IMR-90 (cell line): ENCODE measurements at regions not wholly inside any gene's neighbourhood (a gene's known extent, or its start where the extent isn't known, plus 50 kb on each side); places are given as distances from the start of the nearest gene placed in this dataset.

Source experiments
- ATAC-seq: fragments of 200-7000 bp; cut with Tn5 transposase; 2 replicates; pipeline ENCODE4 v1.9.1; 2020; ENCODE audit warnings: low read depth, mild to moderate bottlenecking, moderate library complexity
- BruUV-seq: library from RNA; stranded (reverse); fragments of 400-500 nt; replicated peaks from 2 replicates; lab custom pipeline; 2021; lab: Mats Ljungman, UMichigan
- CTCF ChIA-PET: fragments of 300-600 bp; formaldehyde crosslinking; extraction: SDS; loops from one replicate; lab custom pipeline; 2021; ENCODE audit warnings: antibody characterized with exemption; lab: Yijun Ruan, JAX
- POLR2A ChIA-PET: fragments of 300-600 bp; sonication (Branson Sonifier 250); formaldehyde crosslinking; loops from one replicate; lab custom pipeline; 2022; ENCODE audit warnings: antibody characterized with exemption; ENCODE audit not compliant: unreplicated experiment; lab: Charles Lee
- DNase-seq: peaks from one replicate; pipeline ENCODE4 v3.0.0; 2013
- H2AFZ ChIP-seq: replicated peaks from 2 replicates; pipeline ENCODE3; 2013; ENCODE audit warnings: low read length, mild to moderate bottlenecking; ENCODE audit not compliant: poor library complexity
- H2AK5ac ChIP-seq: 2 replicates; pipeline ENCODE4 v1.6.1; 2013; ENCODE audit warnings: low read depth, low read length, inconsistent platforms
- H2AK9ac ChIP-seq: replicated peaks from 2 replicates; pipeline ENCODE3; 2013; ENCODE audit warnings: mild to moderate bottlenecking, low read depth, low read length, moderate library complexity; ENCODE audit not compliant: poor library complexity
- H2BK120ac ChIP-seq: 2 replicates; pipeline ENCODE4 v1.6.1; 2013; ENCODE audit warnings: low read depth, low read length, inconsistent platforms
- H2BK15ac ChIP-seq: 3 replicates; pipeline ENCODE4 v1.6.1; 2013; ENCODE audit warnings: low read depth, low read length, inconsistent platforms
- H2BK20ac ChIP-seq: 2 replicates; pipeline ENCODE4 v1.6.1; 2013; ENCODE audit warnings: low read depth, mild to moderate bottlenecking, inconsistent platforms, low read length, moderate library complexity
- H2BK5ac ChIP-seq: 2 replicates; pipeline ENCODE4 v1.6.1; 2013; ENCODE audit warnings: mild to moderate bottlenecking, low read depth, low read length, inconsistent platforms; ENCODE audit not compliant: poor library complexity, severe bottlenecking
- H3K14ac ChIP-seq: replicated peaks from 2 replicates; pipeline ENCODE4 v1.6.1; 2013; ENCODE audit warnings: low read depth, low read length, inconsistent platforms
- H3K18ac ChIP-seq: 2 replicates; pipeline ENCODE4 v1.6.1; 2013; ENCODE audit warnings: low read depth, low read length, control low read depth
- H3K23ac ChIP-seq: 2 replicates; pipeline ENCODE4 v1.6.1; 2013; ENCODE audit warnings: low read depth, low read length, inconsistent platforms
- H3K27ac ChIP-seq: 2 replicates; pipeline ENCODE4 v1.5.1; 2013; ENCODE audit warnings: mild to moderate bottlenecking, control low read depth, low read length; ENCODE audit not compliant: insufficient read depth
- H3K27me3 ChIP-seq: 2 replicates; pipeline ENCODE4 v1.6.1; 2013; ENCODE audit warnings: low read length; ENCODE audit not compliant: control insufficient read depth, insufficient read depth
- H3K36me3 ChIP-seq: 2 replicates; pipeline ENCODE4 v1.6.1; 2013; ENCODE audit warnings: low read length, mixed read lengths; ENCODE audit not compliant: control insufficient read depth, insufficient read depth
- H3K4ac ChIP-seq: 2 replicates; pipeline ENCODE4 v1.6.1; 2013; ENCODE audit warnings: low read depth, low read length, inconsistent platforms
- H3K4me1 ChIP-seq: 2 replicates; pipeline ENCODE4 v1.6.1; 2013; ENCODE audit warnings: low read length, mixed read lengths; ENCODE audit not compliant: control insufficient read depth, insufficient read depth
- H3K4me2 ChIP-seq: 2 replicates; pipeline ENCODE4 v1.6.1; 2013; ENCODE audit warnings: low read depth, mild to moderate bottlenecking, control low read depth, low read length, moderate library complexity
- H3K4me3 ChIP-seq: 2 replicates; pipeline ENCODE4 v1.5.1; 2013; ENCODE audit warnings: low read depth, mild to moderate bottlenecking, control low read depth, low read length, moderate library complexity; ENCODE audit not compliant: insufficient read depth
- H3K56ac ChIP-seq: 2 replicates; pipeline ENCODE4 v1.6.1; 2013; ENCODE audit warnings: low read length, inconsistent platforms; ENCODE audit not compliant: insufficient read depth; ENCODE audit errors: extremely low read depth
- H3K79me1 ChIP-seq, 2 experiments: 2 replicates each; pipeline ENCODE4 v1.6.1; 2013; ENCODE audit warnings: low read length in 2 of 2, inconsistent platforms in 1 of 2, low read depth in 1 of 2
- H3K9ac ChIP-seq: 2 replicates; pipeline ENCODE4 v1.6.1; 2013; ENCODE audit warnings: low read depth, low read length, control low read depth
- H3K9me1 ChIP-seq: 2 replicates; pipeline ENCODE4 v1.6.1; 2013; ENCODE audit warnings: low read length, inconsistent platforms; ENCODE audit not compliant: insufficient read depth
- H3K9me3 ChIP-seq: 2 replicates; pipeline ENCODE4 v1.6.1; 2013; ENCODE audit warnings: low read length; ENCODE audit not compliant: control insufficient read depth, insufficient read depth
- H4K20me1 ChIP-seq: 2 replicates; pipeline ENCODE4 v1.6.1; 2013; ENCODE audit warnings: low read length, inconsistent platforms; ENCODE audit not compliant: insufficient read depth
- H4K5ac ChIP-seq: 2 replicates; pipeline ENCODE4 v1.6.1; 2013; ENCODE audit warnings: mild to moderate bottlenecking, low read depth, low read length, control low read depth
- H4K8ac ChIP-seq, 2 experiments: 2 replicates each; pipeline ENCODE4 v1.6.1; 2013; ENCODE audit warnings: low read depth in 2 of 2, low read length in 2 of 2, control low read depth in 1 of 2, inconsistent platforms in 1 of 2
- H4K91ac ChIP-seq: 2 replicates; pipeline ENCODE4 v1.6.1; 2013; ENCODE audit warnings: low read depth, low read length, inconsistent platforms; ENCODE audit not compliant: insufficient read depth
- BHLHE40 ChIP-seq: fragments of 150-350 bp; IDR thresholded peaks from 2 replicates; pipeline ENCODE4 v1.6.1; 2016; ENCODE audit warnings: mild to moderate bottlenecking, low read depth, low read length
- CEBPB ChIP-seq: IDR thresholded peaks from 2 replicates; pipeline ENCODE4 v1.6.1; 2012; ENCODE audit warnings: low read depth, low read length, improper control_type of control experiment
- CTCF ChIP-seq: conservative IDR thresholded peaks from 2 replicates; pipeline ENCODE4 v1.5.1; 2012; ENCODE audit warnings: mild to moderate bottlenecking, low read depth, low read length, improper control_type of control experiment
- MXI1 ChIP-seq: IDR thresholded peaks from 2 replicates; pipeline ENCODE4 v1.6.1; 2012; ENCODE audit warnings: low read depth, mild to moderate bottlenecking, low read length, moderate library complexity, borderline replicate concordance
- POLR2A ChIP-seq: IDR thresholded peaks from 2 replicates; pipeline ENCODE4 v1.6.1; 2012; ENCODE audit warnings: mild to moderate bottlenecking, low read depth, low read length
- RCOR1 ChIP-seq: IDR thresholded peaks from 2 replicates; pipeline ENCODE4 v1.6.1; 2012; ENCODE audit warnings: mild to moderate bottlenecking, low read length, improper control_type of control experiment; ENCODE audit not compliant: insufficient replicate concordance
- RFX5 ChIP-seq: IDR thresholded peaks from 2 replicates; pipeline ENCODE4 v1.8.0; 2012; ENCODE audit warnings: low read depth, mild to moderate bottlenecking, low read length, moderate library complexity
- SMC3 ChIP-seq: fragments of 150-350 bp; IDR thresholded peaks from 2 replicates; pipeline ENCODE4 v1.6.1; 2016; ENCODE audit warnings: low read depth, mild to moderate bottlenecking, antibody characterized with exemption, low read length, moderate library complexity
- USF2 ChIP-seq: fragments of 150-350 bp; IDR thresholded peaks from 2 replicates; pipeline ENCODE4 v1.6.1; 2017; ENCODE audit warnings: mild to moderate bottlenecking, antibody characterized with exemption, low read length, low read depth
- WGBS, 2 experiments: methylation state at CpG; one replicate each; pipeline versions ENCODE4 v1.1.5 to v1.1.7; 2013; ENCODE audit warnings: missing lambda C conversion rate in 2 of 2; ENCODE audit not compliant: insufficient read length in 1 of 2; ENCODE audit errors: extremely low coverage in 2 of 2; 5-methylcytosine and 5-hydroxymethylcytosine counted together
- dilution Hi-C: fragments of 300-500 bp; cut with HindIII; formaldehyde crosslinking; loops from one replicate; pipeline ENCODE4 v1.14.3; 2018; ENCODE audit warnings: low sequenced_read_pairs; ENCODE audit not compliant: unreplicated experiment
- in situ Hi-C: fragments of 300-500 bp; cut with MboI; formaldehyde crosslinking; loops from 3 replicates; pipeline ENCODE4 v1.14.3; 2019; ENCODE audit warnings: low sequenced_read_pairs, inconsistent platforms, mixed read lengths
- intact Hi-C: fragments of 100-400 bp; cut with micrococcal nuclease; formaldehyde crosslinking; loops from 2 replicates; pipeline ENCODE4 v1.10.0; 2022

- Histone ChIP-seq H2BK5ac (no peak overlapping the region), H3K4me1 (no peaks in the 10 kb centered on the region)
Measured at GRCh38 chr1:47617381-47618221, 179.8 kb downstream of the FOXD2 start.

More at GRCh38 chr1:47617381-47618221, 179.8 kb downstream of the FOXD2 start:
- Histone ChIP-seq H2BK15ac (no peak overlapping the region), H3K27ac (no peak overlapping the region), H3K23ac (no peak overlapping the region), H3K14ac (no peak overlapping the region), H3K36me3 (no peaks in the 10 kb centered on the region), H3K9me1 (no peaks in the 10 kb centered on the region), H3K4ac (no peak overlapping the region), H4K91ac (no peak overlapping the region), H3K9ac (no peak overlapping the region), H4K8ac (no peak overlapping the region), H2AK9ac (no peak overlapping the region), H3K56ac (no peak overlapping the region), H3K9me3 (no peaks in the 10 kb centered on the region), H2AK5ac (no peak overlapping the region), H3K79me1 (no peaks in the 10 kb centered on the region), H2BK120ac (no peak overlapping the region), H2BK20ac (no peak overlapping the region), H4K5ac (no peak overlapping the region), H3K4me2 (no peak overlapping the region), H2AFZ (no peak overlapping the region), H3K27me3 (no peaks in the 10 kb centered on the region), H3K4me3 (no peak overlapping the region), H3K18ac (no peak overlapping the region), H4K20me1 (no peaks in the 10 kb centered on the region)
- ChIA-PET CTCF (no interaction called here), POLR2A (no interaction called here)
- intact Hi-C loops, result no loop called here
- ATAC-seq (no peak), DNase-seq (no peak)
- TF ChIP-seq CEBPB, result no peak
- TF ChIP-seq RFX5, result no peak
- TF ChIP-seq MXI1, result no peak
- no peak for TF ChIP-seq POLR2A
- TF ChIP-seq SMC3, result no peak
- no peak for TF ChIP-seq RCOR1
- no peak for TF ChIP-seq BHLHE40
- no peak for TF ChIP-seq USF2
- TF ChIP-seq CTCF, result no peak
- no CpG with 5 or more reads among the region's 6 CpGs for WGBS, 2 experiments
- dilution Hi-C loops, result no loop called here
- BruUV-seq, result no TSS peak
- in situ Hi-C loops, result no loop called here
